Fibroblast of lung (primary cell): ENCODE measurements at regions not wholly inside any gene's neighbourhood (a gene's known extent, or its start where the extent isn't known, plus 50 kb on each side); places are given as distances from the start of the nearest gene placed in this dataset.

Experiments
- DNase-seq, 2 donors: peaks; one replicate each; pipeline versions ENCODE4 v3.0.0 to v3.0.0-alpha.2; 2010; ENCODE audit warnings: low read depth in 2 of 2
- H2AFZ ChIP-seq: 2 replicates; pipeline ENCODE4 v1.5.1; 2012; ENCODE audit warnings: low read length, control low read depth, inconsistent platforms
- H3K27ac ChIP-seq: 2 replicates; pipeline ENCODE4 v1.5.1; 2011; ENCODE audit warnings: low read length, control low read depth; ENCODE audit not compliant: insufficient read depth
- H3K27me3 ChIP-seq: 2 replicates; pipeline ENCODE4 v1.5.1; 2011; ENCODE audit warnings: mild to moderate bottlenecking, low read length; ENCODE audit not compliant: control insufficient read depth, insufficient read depth
- H3K36me3 ChIP-seq: 2 replicates; pipeline ENCODE4 v1.5.1; 2011; ENCODE audit warnings: low read length; ENCODE audit not compliant: control insufficient read depth, insufficient read depth
- H3K4me1 ChIP-seq: 2 replicates; pipeline ENCODE4 v1.5.1; 2011; ENCODE audit warnings: low read length; ENCODE audit not compliant: control insufficient read depth, insufficient read depth; ENCODE audit errors: extremely low read depth
- H3K4me2 ChIP-seq: 2 replicates; pipeline ENCODE4 v1.5.1; 2011; ENCODE audit warnings: low read length, control low read depth; ENCODE audit not compliant: insufficient read depth; ENCODE audit errors: extremely low read depth
- H3K4me3 ChIP-seq, 4 experiments: fragments of 200-600 bp in 1 of 4; sonication (generic) in 1 of 4; replicated peaks in 1 of 4; 2 replicates each; pipeline ENCODE4 v1.5.1; 2011 to 2016; ENCODE audit warnings: low read length in 4 of 4, low read depth in 3 of 4, mild to moderate bottlenecking in 3 of 4, control low read depth in 2 of 4, inconsistent platforms in 1 of 4, mixed read lengths in 1 of 4; ENCODE audit not compliant: insufficient read depth in 1 of 4; ENCODE audit errors: control extremely low read depth in 1 of 4
- H3K79me2 ChIP-seq: 2 replicates; pipeline ENCODE4 v1.5.1; 2012; ENCODE audit warnings: mild to moderate bottlenecking, low read length, inconsistent platforms; ENCODE audit not compliant: control insufficient read depth, insufficient read depth
- H3K9ac ChIP-seq: 2 replicates; pipeline ENCODE4 v1.5.1; 2011; ENCODE audit warnings: mild to moderate bottlenecking, low read length, control low read depth; ENCODE audit not compliant: insufficient read depth
- H3K9me3 ChIP-seq: 2 replicates; pipeline ENCODE4 v1.5.1; 2012; ENCODE audit warnings: low read depth, low read length; ENCODE audit not compliant: control insufficient read depth, insufficient read depth
- H4K20me1 ChIP-seq: 2 replicates; pipeline ENCODE4 v1.5.1; 2011; ENCODE audit warnings: low read length; ENCODE audit not compliant: control insufficient read depth, insufficient read depth; ENCODE audit errors: extremely low read depth
- CTCF ChIP-seq, 2 donors: IDR thresholded peaks in 1 of 2; conservative IDR thresholded peaks in 1 of 2; 1 replicate in 1 of 2; 2 replicates in 1 of 2; pipeline ENCODE4 v1.5.1; 2011 to 2012; ENCODE audit warnings: low read length in 2 of 2, control low read depth in 1 of 2, inconsistent platforms in 1 of 2, low read depth in 1 of 2, mild to moderate bottlenecking in 1 of 2
- EZH2 ChIP-seq: IDR thresholded peaks from 2 replicates; pipeline ENCODE4 v1.5.1; 2012; ENCODE audit warnings: low read length, control low read depth, mild to moderate bottlenecking; ENCODE audit errors: missing control alignments

GRCh38 chr6:110538416-110539160, 62.2 kb upstream of the SLC22A16 start:
- Histone ChIP-seq H3K9me3 (no peaks in the 10 kb centered on the region), H3K79me2 (no peaks in the 10 kb centered on the region), H3K4me3 (no peak overlapping the region), H3K27me3 (no peaks in the 10 kb centered on the region), H3K9ac (no peak overlapping the region), H3K4me2 (no peak overlapping the region), H2AFZ (no peak overlapping the region), H3K4me1 (peaks cover 2% of the 10 kb centered on the region), H3K36me3 (no peaks in the 10 kb centered on the region), H4K20me1 (no peaks in the 10 kb centered on the region), H3K27ac (no peak overlapping the region)
- TF ChIP-seq EZH2 (no peak), CTCF (conservative IDR thresholded peaks at IDR 0.05 in 1 of 2, IDR thresholded peaks at IDR 0.05 in 1 of 2; ENCODE audit: low read depth in 1 of 2, low read length in 2 of 2) (no peak)
- DNase-seq, result no peak

GRCh38 chr6:110537208-110538123, 61.1 kb upstream of the SLC22A16 start:
- H3K27me3 ChIP-seq, result no peaks in the 10 kb centered on the region
- no peaks in the 10 kb centered on the region for H3K9me3 ChIP-seq
- TF ChIP-seq CTCF (conservative IDR thresholded peaks at IDR 0.05 in 1 of 2, IDR thresholded peaks at IDR 0.05 in 1 of 2; ENCODE audit: low read depth in 1 of 2, low read length in 2 of 2), result no peak
- peak overlapping the region; percentile 37 for H3K27ac ChIP-seq
- no peak overlapping the region for H3K4me3 ChIP-seq
- H2AFZ ChIP-seq, result no peak overlapping the region
- no peak overlapping the region for H3K9ac ChIP-seq
- H3K4me1 ChIP-seq, result peaks cover 2% of the 10 kb centered on the region
- no peaks in the 10 kb centered on the region for H3K79me2 ChIP-seq
- peak overlapping the region; percentile 13 for H3K4me2 ChIP-seq
- H3K36me3 ChIP-seq, result no peaks in the 10 kb centered on the region
- peak; percentile 96 for DNase-seq
- H4K20me1 ChIP-seq, result no peaks in the 10 kb centered on the region

- Histone ChIP-seq H3K4me2 (no peak overlapping the region), H3K4me3 (no peak overlapping the region), H3K9me3 (no peaks in the 10 kb centered on the region), H2AFZ (no peak overlapping the region), H4K20me1 (no peaks in the 10 kb centered on the region), H3K4me1 (peaks cover 2% of the 10 kb centered on the region), H3K79me2 (no peaks in the 10 kb centered on the region), H3K27ac (no peak overlapping the region), H3K36me3 (no peaks in the 10 kb centered on the region), H3K27me3 (no peaks in the 10 kb centered on the region), H3K9ac (no peak overlapping the region)
- peak; percentile 76 to 92 for DNase-seq
- TF ChIP-seq CTCF (conservative IDR thresholded peaks at IDR 0.05 in 1 of 2, IDR thresholded peaks at IDR 0.05 in 1 of 2; ENCODE audit: low read depth in 1 of 2, low read length in 2 of 2) (no peak), EZH2 (no peak)
Measured at GRCh38 chr6:110534731-110535492, 58.5 kb upstream of the SLC22A16 start.
